KMS-11 (cell line): ENCODE measurements at regions not wholly inside any gene's neighbourhood (a gene's known extent, or its start where the extent isn't known, plus 50 kb on each side); places are given as distances from the start of the nearest gene placed in this dataset.

Experiments used
- H2AFZ ChIP-seq: fragments of 200-600 bp; sonication (generic); 2 replicates; pipeline ENCODE4 v1.6.1; 2016; ENCODE audit warnings: antibody characterized with exemption, mixed run types, low read depth
- H3K27ac ChIP-seq: fragments of 200-600 bp; sonication (generic); 2 replicates; pipeline ENCODE4 v1.6.1; 2016; ENCODE audit warnings: mild to moderate bottlenecking, mixed run types
- H3K27me3 ChIP-seq: fragments of 200-600 bp; sonication (generic); 2 replicates; pipeline ENCODE4 v1.6.1; 2017; ENCODE audit warnings: mild to moderate bottlenecking, low read depth, mixed run types, moderate library complexity; ENCODE audit not compliant: insufficient read depth
- H3K36me3 ChIP-seq: fragments of 200-600 bp; sonication (generic); 2 replicates; pipeline ENCODE4 v1.6.1; 2017; ENCODE audit warnings: mild to moderate bottlenecking, mixed run types; ENCODE audit not compliant: insufficient read depth
- H3K4me1 ChIP-seq: fragments of 200-600 bp; sonication (generic); 2 replicates; pipeline ENCODE4 v1.6.1; 2016; ENCODE audit warnings: mild to moderate bottlenecking, low read depth, mixed run types; ENCODE audit not compliant: poor library complexity, severe bottlenecking
- H3K4me2 ChIP-seq: fragments of 200-600 bp; sonication (generic); 2 replicates; pipeline ENCODE4 v1.7.0; 2016; ENCODE audit warnings: mild to moderate bottlenecking, mixed run types
- H3K4me3 ChIP-seq: fragments of 200-600 bp; sonication (generic); IDR thresholded peaks from 2 replicates; pipeline ENCODE4 v1.6.1; 2017; ENCODE audit warnings: low read depth, low read length, mixed read lengths; ENCODE audit not compliant: insufficient read depth
- H3K79me2 ChIP-seq: fragments of 200-600 bp; sonication (generic); 2 replicates; pipeline ENCODE4 v1.6.1; 2016; ENCODE audit warnings: low read depth, mixed run types; ENCODE audit not compliant: insufficient read depth
- H3K9ac ChIP-seq: fragments of 200-600 bp; sonication (generic); 2 replicates; pipeline ENCODE4 v1.6.1; 2016; ENCODE audit warnings: mild to moderate bottlenecking, mixed run types
- H4K20me1 ChIP-seq: fragments of 200-600 bp; sonication (generic); 2 replicates; pipeline ENCODE4 v1.6.1; 2016; ENCODE audit warnings: mild to moderate bottlenecking, mixed run types; ENCODE audit not compliant: insufficient read depth
- TF ChIP-seq, protein P1 (sequence below): fragments of 200-600 bp; sonication (generic); conservative IDR thresholded peaks from 2 replicates; pipeline ENCODE4 v1.6.1; 2017; ENCODE audit warnings: low read depth, mild to moderate bottlenecking, antibody characterized with exemption, low read length, moderate library complexity, mixed read lengths

DNA sequence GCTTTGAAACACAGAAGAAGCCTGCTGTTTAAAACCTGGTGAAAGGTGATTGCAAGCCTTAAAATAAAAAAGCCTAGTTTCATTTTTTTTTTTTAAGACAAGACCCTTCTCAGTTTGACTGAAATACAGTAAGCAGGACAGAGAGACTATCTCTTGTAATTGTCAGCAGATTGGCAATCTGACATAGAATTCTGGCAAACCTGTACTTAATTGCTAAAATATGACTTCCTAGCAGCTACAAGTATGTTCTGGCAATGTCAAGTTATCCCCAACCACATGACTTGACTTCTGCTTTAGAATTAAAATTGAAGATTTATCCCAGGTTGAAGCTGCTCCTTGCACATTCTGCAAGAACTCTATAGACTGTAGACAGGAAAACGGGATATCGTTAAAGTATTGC is 232.8 kb upstream of the NR2F2 start:
- Histone ChIP-seq H3K4me1 (no peaks in the 10 kb centered on the region), H3K4me3 (no peak overlapping the region), H4K20me1 (no peaks in the 10 kb centered on the region), H3K27ac (no peak overlapping the region), H3K27me3 (no peaks in the 10 kb centered on the region), H3K4me2 (no peak overlapping the region), H3K79me2 (no peaks in the 10 kb centered on the region), H2AFZ (no peak overlapping the region), H3K9ac (no peak overlapping the region), H3K36me3 (no peaks in the 10 kb centered on the region)
- TF ChIP-seq, protein P1, sequence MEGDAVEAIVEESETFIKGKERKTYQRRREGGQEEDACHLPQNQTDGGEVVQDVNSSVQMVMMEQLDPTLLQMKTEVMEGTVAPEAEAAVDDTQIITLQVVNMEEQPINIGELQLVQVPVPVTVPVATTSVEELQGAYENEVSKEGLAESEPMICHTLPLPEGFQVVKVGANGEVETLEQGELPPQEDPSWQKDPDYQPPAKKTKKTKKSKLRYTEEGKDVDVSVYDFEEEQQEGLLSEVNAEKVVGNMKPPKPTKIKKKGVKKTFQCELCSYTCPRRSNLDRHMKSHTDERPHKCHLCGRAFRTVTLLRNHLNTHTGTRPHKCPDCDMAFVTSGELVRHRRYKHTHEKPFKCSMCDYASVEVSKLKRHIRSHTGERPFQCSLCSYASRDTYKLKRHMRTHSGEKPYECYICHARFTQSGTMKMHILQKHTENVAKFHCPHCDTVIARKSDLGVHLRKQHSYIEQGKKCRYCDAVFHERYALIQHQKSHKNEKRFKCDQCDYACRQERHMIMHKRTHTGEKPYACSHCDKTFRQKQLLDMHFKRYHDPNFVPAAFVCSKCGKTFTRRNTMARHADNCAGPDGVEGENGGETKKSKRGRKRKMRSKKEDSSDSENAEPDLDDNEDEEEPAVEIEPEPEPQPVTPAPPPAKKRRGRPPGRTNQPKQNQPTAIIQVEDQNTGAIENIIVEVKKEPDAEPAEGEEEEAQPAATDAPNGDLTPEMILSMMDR, result no peak

DNA sequence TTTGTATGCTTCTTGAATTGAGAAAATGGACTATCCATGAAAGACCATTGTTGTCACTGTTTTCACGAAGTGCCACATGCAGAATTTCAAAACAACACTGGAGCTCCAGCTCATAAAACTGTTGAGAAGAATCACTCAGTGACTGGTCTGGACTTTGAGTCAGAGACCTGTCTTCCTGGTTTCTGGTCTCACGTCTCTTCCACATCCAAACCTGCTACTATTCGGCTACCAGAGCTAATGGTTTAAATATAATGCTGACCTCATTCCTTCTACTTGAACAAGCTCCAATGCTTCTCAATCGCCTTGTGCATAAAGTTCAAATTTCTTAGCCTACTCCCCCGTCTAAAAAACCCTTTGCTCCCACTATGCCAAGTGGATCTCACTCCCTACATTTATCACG is 227.9 kb upstream of the NR2F2 start:
- Histone ChIP-seq H3K4me3 (no peak overlapping the region), H4K20me1 (no peaks in the 10 kb centered on the region), H2AFZ (no peak overlapping the region), H3K36me3 (no peaks in the 10 kb centered on the region), H3K4me1 (peaks cover 4% of the 10 kb centered on the region), H3K4me2 (no peak overlapping the region), H3K27ac (no peak overlapping the region), H3K27me3 (no peaks in the 10 kb centered on the region), H3K9ac (no peak overlapping the region), H3K79me2 (no peaks in the 10 kb centered on the region)
- TF ChIP-seq, protein P1, result no peak

DNA sequence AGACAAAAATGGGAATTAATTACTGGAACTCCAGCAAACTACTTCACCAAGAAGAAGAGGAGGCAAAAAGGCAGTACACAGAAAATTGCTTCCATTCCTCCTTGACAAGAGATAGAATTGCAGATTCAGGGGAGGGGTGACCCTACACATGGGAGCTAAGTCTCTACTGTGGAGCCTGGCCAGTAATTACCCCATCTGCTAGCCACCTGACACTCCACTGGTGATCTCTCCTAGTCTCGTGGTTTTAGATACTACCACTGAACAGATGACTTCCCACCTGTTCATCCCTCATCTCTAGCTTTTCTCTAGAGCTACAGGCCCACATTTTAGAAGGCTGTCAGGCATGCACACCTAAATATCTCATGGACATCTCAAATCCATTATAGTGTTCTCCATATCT is 224.3 kb upstream of the NR2F2 start:
- H2AFZ ChIP-seq, result no peak overlapping the region
- no peaks in the 10 kb centered on the region for H3K79me2 ChIP-seq
- no peaks in the 10 kb centered on the region for H4K20me1 ChIP-seq
- H3K27ac ChIP-seq, result no peak overlapping the region
- peaks cover 8% of the 10 kb centered on the region for H3K4me1 ChIP-seq
- H3K4me2 ChIP-seq, result no peak overlapping the region
- no peaks in the 10 kb centered on the region for H3K36me3 ChIP-seq
- H3K4me3 ChIP-seq, result no peak overlapping the region
- H3K27me3 ChIP-seq, result no peaks in the 10 kb centered on the region
- H3K9ac ChIP-seq, result no peak overlapping the region
- TF ChIP-seq, protein P1, result no peak

DNA sequence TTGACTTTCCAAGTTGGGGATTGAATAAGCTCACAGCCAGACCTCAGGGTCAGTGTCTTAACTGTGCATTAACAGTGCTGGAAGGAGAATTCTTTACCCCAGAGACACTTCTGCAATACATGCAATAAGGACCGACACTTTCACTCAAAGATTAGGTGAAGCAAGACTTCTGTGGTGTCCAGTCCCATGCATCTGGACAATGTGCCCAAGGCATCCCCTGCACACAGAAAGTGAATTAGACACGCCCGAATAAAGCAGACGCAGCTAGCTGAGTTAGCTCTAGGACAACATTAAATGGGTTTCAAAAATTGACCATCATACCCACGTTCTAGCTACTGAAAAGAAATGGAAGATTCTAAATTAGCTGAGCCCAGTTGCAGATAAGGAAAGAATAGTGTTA is 223.9 kb upstream of the NR2F2 start:
- Histone ChIP-seq H3K4me3 (no peak overlapping the region), H3K4me1 (peaks cover 8% of the 10 kb centered on the region), H3K36me3 (no peaks in the 10 kb centered on the region), H3K9ac (no peak overlapping the region), H3K27me3 (no peaks in the 10 kb centered on the region), H3K79me2 (no peaks in the 10 kb centered on the region), H3K4me2 (no peak overlapping the region), H3K27ac (no peak overlapping the region), H4K20me1 (no peaks in the 10 kb centered on the region), H2AFZ (no peak overlapping the region)
- TF ChIP-seq, protein P1, result no peak

DNA sequence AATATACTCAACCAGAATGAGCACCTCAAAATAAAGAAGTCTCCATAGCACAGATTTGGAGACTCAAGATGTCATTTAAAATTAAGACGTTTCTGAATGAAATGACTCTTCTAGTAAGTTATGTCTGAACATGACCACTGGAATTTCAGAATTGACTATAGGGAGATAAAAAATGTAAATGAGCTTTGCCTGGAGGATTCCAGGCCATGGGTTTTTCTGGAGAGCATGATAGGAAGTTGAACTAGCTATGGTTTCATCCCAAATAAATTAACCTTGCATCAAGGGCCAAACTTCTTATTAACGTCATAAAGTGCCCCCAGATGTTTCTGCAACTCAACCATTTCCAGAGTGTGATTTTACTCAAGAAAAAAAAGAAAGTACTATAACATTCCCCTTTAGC is 222.6 kb upstream of the NR2F2 start:
- no peak overlapping the region for H3K4me2 ChIP-seq
- H3K27me3 ChIP-seq, result no peaks in the 10 kb centered on the region
- H3K4me1 ChIP-seq, result peaks cover 8% of the 10 kb centered on the region
- no peak overlapping the region for H3K9ac ChIP-seq
- no peak overlapping the region for H2AFZ ChIP-seq
- no peak overlapping the region for H3K27ac ChIP-seq
- H3K79me2 ChIP-seq, result no peaks in the 10 kb centered on the region
- no peaks in the 10 kb centered on the region for H4K20me1 ChIP-seq
- no peak overlapping the region for H3K4me3 ChIP-seq
- TF ChIP-seq, protein P1, result no peak
- no peaks in the 10 kb centered on the region for H3K36me3 ChIP-seq
